Peyer's patch (tissue), 4 donors: ENCODE measurements at regions not wholly inside any gene's neighbourhood (a gene's known extent, or its start where the extent isn't known, plus 50 kb on each side); places are given as distances from the start of the nearest gene placed in this dataset.
"Not testable (repeated sequence)": the region's sequence is repeated elsewhere in the genome, so short reads cannot be mapped to it uniquely, and the experiment has no call there.

Experiments
- DNase-seq, 3 donors: peaks; one replicate each; pipeline ENCODE4 v3.0.0-alpha.2; 2017 to 2019
- H3K27ac ChIP-seq, 4 donors: fragments of 200-600 bp; sonication (generic); one replicate each; pipeline ENCODE4 v1.5.1; 2016 to 2019
- H3K27me3 ChIP-seq, 2 donors: fragments of 200-600 bp; sonication (generic); one replicate each; pipeline ENCODE4 v1.5.1; 2019
- H3K36me3 ChIP-seq, 3 donors: fragments of 200-600 bp; sonication (generic); one replicate each; pipeline ENCODE4 v1.5.1; 2016 to 2019
- H3K4me1 ChIP-seq, 4 donors: fragments of 200-600 bp; sonication (generic); one replicate each; pipeline ENCODE4 v1.5.1; 2016 to 2019
- H3K4me3 ChIP-seq, 4 donors: fragments of 200-600 bp; sonication (generic); 1 replicate in 3 of 4; 2 replicates in 1 of 4; pipeline ENCODE4 v1.5.1; 2016 to 2019; ENCODE audit warnings: mild to moderate bottlenecking in 1 of 4
- H3K9me3 ChIP-seq, 4 donors: fragments of 200-600 bp; sonication (generic); one replicate each; pipeline ENCODE4 v1.5.1; 2016 to 2019; ENCODE audit warnings: mild to moderate bottlenecking in 1 of 4
- POLR2A ChIP-seq, 2 donors: fragments of 450-650 bp; IDR thresholded peaks; one replicate each; pipeline ENCODE4 v1.5.1; 2017; ENCODE audit warnings: antibody characterized with exemption in 2 of 2, mild to moderate bottlenecking in 2 of 2, moderate library complexity in 2 of 2
- TF ChIP-seq, protein P1 (sequence below), 6 experiments: fragments of 450-650 bp in 4 of 6; fragments of 200-600 bp in 2 of 6; sonication (generic) in 1 of 6; IDR thresholded peaks; one replicate each; pipeline ENCODE4 v1.5.1; 2017 to 2019; ENCODE audit warnings: antibody characterized with exemption in 6 of 6, mild to moderate bottlenecking in 3 of 6, moderate library complexity in 1 of 6

DNA sequence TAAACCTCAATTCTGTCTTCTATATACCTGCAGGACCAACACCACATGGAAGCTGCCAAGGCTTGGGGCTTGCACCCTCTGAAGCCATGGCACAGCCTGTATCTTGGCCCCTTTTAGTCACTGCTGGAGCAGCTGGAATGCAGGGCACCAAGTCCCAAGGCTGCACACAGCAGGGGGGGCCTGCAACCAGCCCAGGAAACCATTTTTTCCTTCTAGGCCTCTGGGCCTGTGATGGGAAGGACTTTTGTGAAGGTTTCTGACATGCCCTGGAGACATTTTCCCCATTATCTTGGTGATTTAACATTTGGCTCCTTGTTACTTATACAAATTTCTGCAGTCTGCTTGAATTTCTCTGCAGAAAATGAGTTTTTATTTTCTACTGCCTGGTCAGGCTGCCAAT, 123.2 kb upstream of the PCGF5 start:
- TF ChIP-seq, protein P1, sequence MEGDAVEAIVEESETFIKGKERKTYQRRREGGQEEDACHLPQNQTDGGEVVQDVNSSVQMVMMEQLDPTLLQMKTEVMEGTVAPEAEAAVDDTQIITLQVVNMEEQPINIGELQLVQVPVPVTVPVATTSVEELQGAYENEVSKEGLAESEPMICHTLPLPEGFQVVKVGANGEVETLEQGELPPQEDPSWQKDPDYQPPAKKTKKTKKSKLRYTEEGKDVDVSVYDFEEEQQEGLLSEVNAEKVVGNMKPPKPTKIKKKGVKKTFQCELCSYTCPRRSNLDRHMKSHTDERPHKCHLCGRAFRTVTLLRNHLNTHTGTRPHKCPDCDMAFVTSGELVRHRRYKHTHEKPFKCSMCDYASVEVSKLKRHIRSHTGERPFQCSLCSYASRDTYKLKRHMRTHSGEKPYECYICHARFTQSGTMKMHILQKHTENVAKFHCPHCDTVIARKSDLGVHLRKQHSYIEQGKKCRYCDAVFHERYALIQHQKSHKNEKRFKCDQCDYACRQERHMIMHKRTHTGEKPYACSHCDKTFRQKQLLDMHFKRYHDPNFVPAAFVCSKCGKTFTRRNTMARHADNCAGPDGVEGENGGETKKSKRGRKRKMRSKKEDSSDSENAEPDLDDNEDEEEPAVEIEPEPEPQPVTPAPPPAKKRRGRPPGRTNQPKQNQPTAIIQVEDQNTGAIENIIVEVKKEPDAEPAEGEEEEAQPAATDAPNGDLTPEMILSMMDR (IDR thresholded peaks at IDR 0.05) = no peak
- TF ChIP-seq POLR2A (IDR thresholded peaks at IDR 0.05) = no peak
- peaks cover 0 to 4% (median 0%) of the 10 kb centered on the region in 4 donors for H3K9me3 ChIP-seq
- H3K36me3 ChIP-seq = no peaks in the 10 kb centered on the region
- no peaks in the 10 kb centered on the region for H3K27me3 ChIP-seq
- H3K27ac ChIP-seq = no peak overlapping the region
- no peak for DNase-seq
- H3K4me1 ChIP-seq = no peaks in the 10 kb centered on the region
- H3K4me3 ChIP-seq = no peak overlapping the region

DNA sequence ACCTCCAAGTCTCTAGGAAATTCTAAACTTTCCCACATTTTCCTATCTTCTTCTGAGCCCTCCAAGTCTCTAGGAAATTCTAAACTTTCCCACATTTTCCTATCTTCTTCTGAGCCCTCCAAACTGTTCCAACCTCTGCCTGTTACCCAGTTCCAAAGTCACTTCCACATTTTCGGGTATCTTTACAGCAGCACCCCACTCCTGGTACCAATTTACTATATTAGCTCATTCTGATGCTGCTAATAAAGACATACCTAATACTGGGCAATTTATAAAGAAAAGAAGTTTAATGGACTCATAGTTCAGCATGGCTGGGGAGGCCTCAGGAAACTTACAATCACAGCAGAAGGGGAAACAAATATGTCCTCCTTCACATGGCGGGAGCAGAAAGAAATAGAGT, 122.4 kb upstream of the PCGF5 start:
- H3K4me3 ChIP-seq, H3K36me3 ChIP-seq, H3K27me3 ChIP-seq, H3K9me3 ChIP-seq, H3K27ac ChIP-seq, DNase-seq, H3K4me1 ChIP-seq: not testable (repeated sequence)

DNA sequence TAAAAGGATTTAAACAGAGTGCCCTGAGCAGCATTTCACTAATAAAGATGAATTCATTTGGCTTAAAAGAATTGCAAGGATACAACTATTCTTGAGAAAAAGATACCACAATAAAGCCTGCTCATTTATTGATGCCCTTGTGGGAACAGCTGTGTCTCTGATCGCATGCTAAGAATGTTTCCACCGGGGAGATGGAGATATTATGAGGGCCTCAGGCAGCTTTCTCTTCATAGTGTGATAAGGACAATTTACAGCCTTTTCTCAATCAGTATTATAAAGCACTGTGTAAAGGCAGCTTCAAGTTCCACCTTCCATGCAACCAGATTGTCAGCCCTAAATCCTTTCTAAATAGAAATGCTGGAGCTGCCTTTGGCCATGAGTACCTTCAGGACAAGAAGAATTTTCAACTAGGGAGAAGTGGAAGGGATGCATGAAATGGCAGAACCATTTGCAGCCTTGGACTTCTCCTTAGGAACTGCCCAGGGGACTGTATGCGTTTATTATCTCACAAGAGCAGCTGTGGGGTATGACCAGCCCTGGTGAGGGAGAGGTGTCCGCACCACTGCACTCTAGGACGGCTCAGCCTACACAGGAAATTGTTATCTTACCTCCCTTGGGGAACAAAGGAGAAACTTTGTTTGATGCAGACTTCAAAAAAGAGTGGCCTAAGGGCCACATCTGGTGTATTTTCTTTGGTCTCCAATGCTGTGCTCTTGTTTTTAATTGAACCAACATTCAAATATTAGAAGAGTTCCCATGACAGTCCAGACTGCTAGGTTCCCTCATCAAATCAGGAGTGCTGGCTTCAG, 116.9 kb upstream of the PCGF5 start:
- H3K4me1 ChIP-seq = no peaks in the 10 kb centered on the region
- no peak overlapping the region for H3K27ac ChIP-seq
- no peak overlapping the region for H3K4me3 ChIP-seq
- no peaks in the 10 kb centered on the region for H3K9me3 ChIP-seq
- H3K27me3 ChIP-seq = no peaks in the 10 kb centered on the region
- H3K36me3 ChIP-seq = no peaks in the 10 kb centered on the region
- peak in 1 of 3 donors; percentile 22 for DNase-seq
- TF ChIP-seq POLR2A (IDR thresholded peaks at IDR 0.05) = no peak
- TF ChIP-seq, protein P1 (IDR thresholded peaks at IDR 0.05) = no peak

DNA sequence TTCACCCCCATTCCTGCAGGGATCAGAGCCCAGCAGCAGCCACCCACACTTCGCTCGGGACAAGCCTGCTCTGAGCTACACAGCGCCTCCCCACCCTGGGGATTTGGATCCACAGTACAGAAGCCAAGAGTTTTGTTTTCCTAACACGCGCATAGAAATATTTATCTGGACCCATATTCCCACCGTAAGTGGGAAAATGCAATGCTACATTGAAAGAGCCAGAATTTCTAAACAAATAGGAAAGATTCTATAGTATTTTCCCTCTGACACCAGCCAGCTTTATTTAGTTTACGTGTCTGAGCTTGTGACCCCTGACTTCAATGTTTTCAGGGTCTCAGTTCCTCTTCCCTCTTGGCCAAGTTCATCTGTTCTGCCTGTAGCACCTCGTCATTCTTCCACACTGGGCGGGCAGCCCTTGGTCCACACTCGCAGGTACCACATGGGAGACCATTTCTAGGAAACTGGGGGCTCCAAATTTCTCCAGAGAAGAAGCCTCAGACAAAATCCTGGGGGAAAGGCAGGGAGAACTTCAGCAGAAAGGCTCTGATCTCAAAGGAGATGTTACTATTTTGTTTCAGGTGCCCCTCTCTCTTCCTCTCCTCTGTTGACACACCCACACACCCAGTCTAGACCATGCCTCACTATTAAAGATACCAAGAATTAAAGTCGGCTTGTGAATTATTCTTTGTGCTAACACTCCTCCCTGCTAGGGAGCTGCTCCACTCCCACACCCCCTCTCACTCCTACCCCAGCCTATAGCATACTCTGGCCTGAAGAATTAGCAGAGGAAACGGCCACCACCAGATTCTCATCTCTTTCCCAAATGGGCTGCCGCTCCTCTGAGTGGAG, 116.0 kb upstream of the PCGF5 start:
- Histone ChIP-seq H3K4me1 (no peaks in the 10 kb centered on the region), H3K27me3 (no peaks in the 10 kb centered on the region), H3K27ac (no peak overlapping the region), H3K9me3 (no peaks in the 10 kb centered on the region), H3K36me3 (no peaks in the 10 kb centered on the region), H3K4me3 (no peak overlapping the region)
- no peak for DNase-seq
- TF ChIP-seq, protein P1 (IDR thresholded peaks at IDR 0.05) = no peak
- no peak for TF ChIP-seq POLR2A (IDR thresholded peaks at IDR 0.05)

DNA sequence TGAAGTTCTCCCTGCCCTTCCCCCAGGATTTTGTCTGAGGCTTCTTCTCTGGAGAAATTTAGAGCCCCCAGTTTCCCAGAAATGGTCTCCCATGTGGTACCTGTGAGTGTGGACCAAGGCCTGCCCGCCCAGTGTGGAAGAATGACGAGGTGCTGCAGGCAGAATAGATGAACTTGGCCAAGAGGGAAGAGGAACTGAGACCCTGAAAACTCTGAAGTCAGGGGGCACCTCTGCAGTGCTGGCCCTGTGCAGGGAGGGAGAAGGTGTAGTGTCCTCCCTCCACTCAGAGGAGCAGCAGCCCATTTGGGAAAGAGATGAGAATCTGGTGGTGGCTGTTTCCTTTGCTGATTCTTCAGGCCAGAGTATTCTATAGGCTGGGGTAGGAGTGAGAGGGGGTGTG, 115.2 kb upstream of the PCGF5 start:
- Histone ChIP-seq H3K4me1 (no peaks in the 10 kb centered on the region), H3K36me3 (no peaks in the 10 kb centered on the region), H3K4me3 (no peak overlapping the region), H3K9me3 (no peaks in the 10 kb centered on the region), H3K27me3 (no peaks in the 10 kb centered on the region), H3K27ac (no peak overlapping the region)
- no peak for DNase-seq
- no peak for TF ChIP-seq POLR2A (IDR thresholded peaks at IDR 0.05)
- TF ChIP-seq, protein P1 (IDR thresholded peaks at IDR 0.05) = no peak

DNA sequence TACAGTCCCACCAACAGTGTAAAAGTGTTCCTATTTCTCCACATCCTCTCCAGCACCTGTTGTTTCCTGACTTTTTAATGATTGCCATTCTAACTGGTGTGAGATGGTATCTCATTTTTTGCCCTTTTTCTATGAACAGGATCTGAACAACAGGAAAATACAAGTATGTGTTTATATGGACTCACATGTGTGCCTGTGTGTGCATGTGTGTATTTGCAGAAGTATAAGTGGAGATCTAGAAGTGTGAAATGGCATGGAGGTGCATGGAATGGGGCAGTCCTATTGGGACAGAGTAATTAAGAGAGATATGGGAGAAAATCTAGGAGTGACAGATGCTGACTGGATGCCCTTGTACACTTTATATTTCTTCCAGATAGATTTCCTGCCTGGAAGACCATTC, 111.6 kb upstream of the PCGF5 start:
- no peak overlapping the region for H3K4me3 ChIP-seq

More for the DNA sequence above, 111.6 kb upstream of the PCGF5 start:
- H3K9me3 ChIP-seq = no peaks in the 10 kb centered on the region
- H3K4me1 ChIP-seq = no peaks in the 10 kb centered on the region
- H3K36me3 ChIP-seq = no peaks in the 10 kb centered on the region
- H3K27ac ChIP-seq = no peak overlapping the region
- H3K27me3 ChIP-seq = no peaks in the 10 kb centered on the region
- DNase-seq = no peak
- TF ChIP-seq, protein P1 (IDR thresholded peaks at IDR 0.05) = no peak
- no peak for TF ChIP-seq POLR2A (IDR thresholded peaks at IDR 0.05)
